Eye (tissue), 1 donor: ENCODE measurements at regions not wholly inside any gene's neighbourhood (a gene's known extent, or its start where the extent isn't known, plus 50 kb on each side); places are given as distances from the start of the nearest gene placed in this dataset.
"Not testable (repeated sequence)": the region's sequence is repeated elsewhere in the genome, so short reads cannot be mapped to it uniquely, and the experiment has no call there.

ENCODE experiments used
- DNase-seq: peaks from one replicate; pipeline ENCODE4 v3.0.0-alpha.2; 2015

DNA sequence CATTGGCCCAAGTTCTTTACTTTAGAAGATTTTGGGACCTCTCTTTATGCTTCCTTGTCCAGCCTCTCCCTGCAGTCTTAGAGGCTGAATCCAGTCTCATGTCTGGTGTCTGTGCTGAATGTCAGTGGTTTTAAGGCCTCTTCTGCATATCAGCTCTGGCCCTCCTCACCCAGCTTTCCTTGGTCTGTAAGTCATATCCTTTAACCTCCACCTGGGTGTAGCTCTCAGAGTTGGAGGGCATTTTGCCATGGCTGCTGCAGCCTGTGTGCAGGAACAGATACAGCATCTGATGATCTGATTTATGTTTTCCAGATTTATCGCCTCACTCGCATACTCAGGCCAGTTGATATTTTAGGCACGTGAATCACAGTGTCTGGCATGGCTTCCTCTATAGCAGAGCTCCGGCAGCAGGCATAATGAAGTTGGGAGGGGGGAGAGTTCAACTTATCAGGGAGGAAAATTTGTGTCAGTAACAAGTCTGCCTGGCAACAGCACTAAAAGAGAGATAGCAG, 335.0 kb downstream of the PCNX1 start:
- no peak for DNase-seq

DNA sequence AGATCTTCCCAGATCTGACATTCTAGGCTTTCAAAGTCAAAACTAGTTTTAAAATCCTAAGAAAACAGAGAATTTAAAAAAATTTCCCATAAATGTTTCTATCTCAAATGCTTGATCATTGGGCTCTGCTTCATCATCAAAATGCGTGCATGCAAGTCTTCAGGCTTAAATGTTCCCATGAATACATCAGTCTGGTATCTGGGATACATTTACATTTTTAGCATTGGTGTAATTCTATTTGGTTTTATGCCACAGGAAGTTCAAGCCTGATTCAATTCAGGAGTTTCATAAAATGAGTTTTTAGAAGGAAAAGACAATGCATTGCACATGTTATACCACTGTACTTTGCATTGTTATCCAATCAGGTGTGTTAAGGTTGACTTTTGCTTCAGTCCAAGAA, 336.4 kb downstream of the PCNX1 start:
- no peak for DNase-seq

DNA sequence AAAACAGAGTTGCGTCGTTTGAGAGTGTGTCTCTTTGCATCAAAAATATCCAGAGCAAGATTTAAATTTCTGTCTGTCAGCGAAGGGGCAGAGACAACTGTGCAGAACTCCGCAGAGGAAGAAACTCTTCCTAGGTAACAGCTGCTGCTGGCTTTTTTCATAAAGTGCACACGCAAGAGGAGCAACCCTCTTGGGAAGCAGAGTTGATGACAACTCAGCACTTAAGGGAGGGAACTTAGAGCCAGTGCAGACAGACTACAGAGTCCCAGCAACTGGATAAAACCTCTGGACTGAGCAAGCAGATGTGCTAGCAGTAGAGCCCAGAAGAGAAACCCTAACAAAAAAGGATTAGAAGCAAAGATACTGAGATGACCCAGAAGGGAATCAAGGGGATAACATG, 337.1 kb downstream of the PCNX1 start:
- no peak for DNase-seq

DNA sequence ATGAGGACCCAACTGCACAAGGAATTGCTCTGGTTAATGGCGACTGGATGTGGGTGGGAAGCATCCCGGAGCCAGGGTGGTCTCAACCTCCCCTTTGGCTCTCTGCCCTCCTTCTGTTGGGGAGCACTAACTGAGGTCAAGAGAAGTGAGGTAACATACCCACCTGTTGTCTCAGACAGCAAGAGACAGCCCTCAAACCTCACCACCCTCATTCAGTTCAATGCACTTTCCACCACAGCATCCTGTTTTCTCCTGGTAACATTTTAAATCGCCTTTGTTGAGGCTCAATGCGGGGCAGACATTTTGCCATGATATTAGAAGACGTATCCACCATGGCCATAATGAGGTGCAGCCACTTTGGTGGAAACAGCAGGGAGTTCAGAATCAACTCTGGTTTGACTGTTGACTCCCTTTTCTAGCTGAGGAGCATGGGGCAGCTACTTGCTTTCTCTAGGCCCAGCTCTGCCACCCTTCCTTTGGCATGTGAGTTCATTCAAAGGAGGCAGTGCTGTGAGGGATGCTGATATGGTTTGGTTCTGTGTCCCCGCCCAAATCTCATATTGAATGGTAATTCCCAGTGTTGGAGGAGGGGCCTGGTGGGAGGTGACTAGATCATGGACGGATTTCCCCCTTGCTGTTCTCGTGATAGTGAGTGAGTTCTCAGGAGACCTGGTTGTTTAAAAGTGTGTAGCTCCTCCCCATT, 338.6 kb downstream of the PCNX1 start:
- DNase-seq = no peak

DNA sequence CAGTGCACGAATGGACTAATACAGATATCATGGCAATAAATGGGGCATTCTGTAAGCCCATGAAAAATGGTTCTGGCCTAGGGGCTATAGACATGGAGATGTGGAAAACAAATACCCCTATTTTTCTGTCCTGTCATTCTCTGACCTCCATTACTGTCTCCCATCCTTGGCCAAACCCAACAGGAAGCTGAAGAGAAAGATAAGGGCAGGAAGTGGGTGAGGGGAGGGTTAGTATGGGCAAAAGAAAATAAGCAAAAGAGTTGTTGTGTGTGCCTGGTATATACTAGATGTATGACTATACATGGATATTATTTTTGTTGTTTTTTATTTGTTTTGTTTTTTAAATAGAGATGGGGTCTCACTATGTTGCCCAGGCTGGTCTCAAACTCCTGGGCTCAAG, 339.3 kb downstream of the PCNX1 start:
- DNase-seq = no peak

DNA sequence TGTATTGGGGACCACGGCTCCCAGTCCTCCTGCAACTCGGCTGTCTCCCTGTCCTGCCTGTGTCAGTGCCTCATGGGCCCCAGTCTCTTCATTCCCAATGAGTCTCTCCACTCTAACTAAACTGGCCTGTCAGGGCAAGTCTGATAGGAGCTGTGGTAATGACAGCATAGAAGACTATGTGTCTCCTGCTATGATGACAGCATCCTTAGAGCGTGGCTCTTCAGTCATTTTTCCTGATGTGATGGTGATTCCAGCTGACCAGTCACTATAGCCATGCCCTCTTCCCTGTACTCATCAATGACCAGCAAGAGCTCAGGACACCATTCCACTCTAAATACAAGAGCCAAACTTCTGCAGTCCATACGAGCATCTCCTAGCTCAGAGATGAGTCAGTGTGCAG, 339.8 kb downstream of the PCNX1 start:
- DNase-seq = no peak

DNA sequence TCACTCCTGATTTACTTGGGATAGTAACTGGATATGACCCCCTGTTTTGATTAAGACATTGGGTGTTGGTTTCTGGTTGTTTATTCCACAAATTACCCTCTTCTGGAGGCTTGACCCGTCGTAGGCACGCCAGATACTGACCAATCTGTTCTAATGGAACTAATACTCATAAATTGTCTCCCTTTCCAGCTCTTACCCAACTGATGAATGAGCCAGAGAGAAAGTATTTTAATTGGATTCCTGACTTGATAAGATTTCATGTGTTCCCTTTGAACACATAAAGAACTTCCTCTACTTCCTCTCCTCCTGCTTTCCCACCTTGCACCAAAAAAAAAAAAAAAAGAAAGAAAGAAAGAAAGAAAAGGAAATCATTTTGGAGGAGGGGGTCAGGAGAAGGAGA, 340.9 kb downstream of the PCNX1 start:
- no peak for DNase-seq

DNA sequence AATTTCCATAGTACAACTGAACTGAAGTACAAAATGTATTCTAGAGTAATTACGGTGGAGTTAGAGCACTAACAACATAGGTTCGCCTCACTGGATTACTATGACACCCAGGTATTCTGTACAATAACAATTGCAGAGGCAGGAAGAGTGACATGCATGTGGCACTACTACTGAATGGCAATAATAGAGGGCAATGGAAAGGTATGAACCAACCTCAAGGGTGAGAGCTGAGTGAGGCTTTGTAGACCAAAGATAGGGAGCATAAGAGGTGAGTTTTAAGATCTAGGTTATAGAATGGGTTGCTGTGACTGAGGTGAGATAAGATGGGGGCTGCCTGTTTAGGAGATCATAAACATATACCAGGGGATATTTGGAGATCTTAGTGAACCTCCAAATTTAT, 343.1 kb downstream of the PCNX1 start:
- no peak for DNase-seq

DNA sequence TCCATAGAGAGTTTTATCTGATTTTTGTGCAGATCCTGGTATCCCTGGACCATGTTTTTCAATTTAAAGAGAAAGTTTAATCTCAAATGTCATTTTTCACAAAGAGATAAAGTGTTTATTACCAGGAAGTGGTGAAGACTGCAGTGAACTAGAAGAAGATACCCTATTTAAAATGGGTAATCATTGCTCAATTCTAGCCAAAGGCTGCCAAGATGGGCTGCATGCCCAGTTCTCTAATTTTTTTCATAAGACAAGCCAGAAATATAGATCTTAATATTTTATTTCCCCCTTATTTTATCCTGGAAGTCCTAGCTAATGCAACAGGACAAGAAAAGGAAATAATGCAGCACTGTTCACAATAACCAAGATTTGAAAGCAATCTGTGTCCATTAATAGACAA, 343.5 kb downstream of the PCNX1 start:
- DNase-seq = no peak

DNA sequence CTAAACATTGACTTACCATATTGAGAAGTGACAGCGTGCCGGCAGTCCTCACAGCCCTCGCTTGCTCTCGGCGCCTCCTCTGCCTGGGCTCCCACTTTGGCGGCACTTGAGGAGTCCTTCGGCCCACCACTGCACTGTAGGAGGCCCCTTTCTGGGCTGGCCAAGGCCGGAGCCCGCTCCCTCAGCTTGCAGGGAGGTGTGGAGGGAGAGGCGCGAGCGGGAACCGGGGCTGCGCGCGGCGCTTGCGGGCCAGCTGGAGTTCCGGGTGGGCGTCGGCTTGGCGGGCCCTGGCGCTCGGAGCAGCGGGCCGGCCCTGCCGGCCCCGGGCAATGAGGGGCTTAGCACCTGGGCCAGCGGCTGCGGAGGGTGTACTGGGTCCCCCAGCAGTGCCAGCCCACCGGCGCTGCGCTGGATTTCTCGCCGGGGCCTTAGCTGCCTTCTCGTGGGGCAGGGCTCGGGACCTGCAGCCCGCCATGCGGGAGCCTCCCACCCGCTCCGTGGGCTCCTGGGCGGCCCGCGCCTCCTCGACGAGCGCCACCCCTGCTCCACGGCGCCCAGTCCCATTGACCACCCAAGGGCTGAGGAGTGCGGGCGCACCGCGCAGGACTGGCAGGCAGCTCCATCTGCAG, 346.9 kb downstream of the PCNX1 start:
- not testable (repeated sequence) for DNase-seq

DNA sequence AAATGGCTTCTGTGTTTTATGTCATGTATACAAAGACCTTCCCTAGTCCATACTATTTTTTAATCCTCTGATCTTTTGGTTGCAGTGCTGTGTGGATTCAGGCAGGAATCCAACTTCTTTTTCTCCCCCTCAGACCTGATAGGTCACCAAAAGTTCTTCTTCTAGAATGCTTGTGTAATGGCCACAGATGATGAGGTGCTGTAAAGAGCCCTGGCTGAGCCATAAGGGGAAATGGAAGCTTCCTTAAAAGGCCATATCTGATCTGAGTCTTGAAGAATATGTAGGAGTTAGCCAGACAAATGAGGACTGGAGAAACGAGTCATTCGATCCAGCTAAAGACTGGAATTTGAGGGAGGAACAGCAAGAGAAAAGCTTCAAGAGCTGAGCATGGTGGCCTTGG, 353.9 kb downstream of the PCNX1 start:
- DNase-seq = no peak

DNA sequence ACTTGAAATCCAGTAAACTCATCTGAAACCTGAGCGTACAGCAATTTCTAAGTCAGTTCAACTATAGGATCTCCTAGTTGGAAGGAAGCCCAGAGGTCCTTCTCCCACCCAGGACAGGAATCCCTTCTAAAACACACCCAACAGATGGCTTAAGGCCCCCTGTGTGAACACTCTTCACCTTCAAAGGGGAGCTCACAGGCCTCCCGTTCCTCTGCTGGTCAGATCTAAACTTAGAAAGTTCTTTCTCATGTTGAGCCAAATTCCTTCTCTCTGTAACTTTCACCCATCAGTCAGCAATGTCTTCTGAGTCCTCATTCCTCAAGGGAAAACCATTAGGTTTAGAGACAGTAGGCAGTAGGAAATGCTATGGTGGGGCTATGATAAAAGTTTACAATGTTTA, 355.2 kb downstream of the PCNX1 start:
- DNase-seq = no peak

DNA sequence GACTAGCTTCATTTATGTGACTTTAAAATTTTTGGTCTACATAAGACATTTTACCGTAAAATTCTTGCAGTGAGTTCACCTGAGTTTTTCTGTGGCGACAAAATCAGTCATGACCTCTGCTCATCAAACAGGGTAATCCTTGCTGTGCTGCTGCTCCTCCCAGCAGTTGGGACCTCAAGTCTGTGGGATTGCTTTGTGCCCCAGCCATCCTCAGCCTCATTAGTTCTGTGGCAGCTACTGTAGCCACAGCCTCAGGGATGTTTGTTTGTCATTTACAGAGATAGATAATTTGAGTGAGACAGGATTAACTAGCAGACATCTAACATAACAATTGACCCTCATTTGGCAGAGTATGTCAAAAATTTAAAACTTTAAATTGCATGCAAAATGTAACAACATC, 357.0 kb downstream of the PCNX1 start:
- DNase-seq = no peak

DNA sequence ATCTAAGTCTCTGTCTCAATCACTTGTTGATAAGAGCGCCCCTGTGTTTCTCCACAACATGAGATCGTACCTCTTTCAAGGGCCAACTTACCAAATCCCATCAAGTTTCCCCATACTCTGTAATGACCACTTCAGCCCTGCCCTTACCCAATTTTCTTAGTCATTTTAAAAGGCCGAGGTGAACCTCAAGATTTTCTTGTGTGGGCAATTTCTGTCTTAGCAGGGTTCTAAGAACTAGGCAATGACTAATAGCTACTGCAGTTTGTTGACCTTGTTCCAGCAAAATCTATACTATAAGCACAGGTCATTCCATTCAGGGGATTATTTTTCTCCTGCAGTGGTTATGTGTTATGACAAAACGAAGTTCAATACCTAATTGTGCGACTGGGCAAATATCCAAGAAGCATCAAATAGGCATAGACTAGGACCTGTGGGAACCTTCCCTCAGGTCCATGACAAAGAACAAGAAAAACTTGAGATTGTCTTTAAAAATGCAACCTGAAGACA, 359.8 kb downstream of the PCNX1 start:
- no peak for DNase-seq

DNA sequence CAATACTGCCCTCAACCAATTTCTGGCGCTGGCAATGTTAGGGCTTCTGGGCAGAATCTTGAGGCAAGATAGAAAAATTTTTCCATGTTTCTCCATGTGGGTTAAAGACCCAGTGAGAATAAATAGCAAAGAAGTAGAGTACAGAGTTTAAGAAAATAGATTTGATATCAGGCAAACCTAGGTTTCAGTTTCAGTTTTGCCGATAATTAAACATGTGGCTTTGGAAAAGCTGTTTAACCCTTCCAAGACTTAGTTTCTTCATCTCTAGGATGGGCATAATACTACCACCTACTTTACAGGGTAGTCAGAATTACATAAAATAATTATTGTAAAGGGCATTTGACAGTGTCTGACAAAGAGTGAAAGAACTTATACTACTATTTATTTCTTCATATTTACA, 360.4 kb downstream of the PCNX1 start:
- no peak for DNase-seq

DNA sequence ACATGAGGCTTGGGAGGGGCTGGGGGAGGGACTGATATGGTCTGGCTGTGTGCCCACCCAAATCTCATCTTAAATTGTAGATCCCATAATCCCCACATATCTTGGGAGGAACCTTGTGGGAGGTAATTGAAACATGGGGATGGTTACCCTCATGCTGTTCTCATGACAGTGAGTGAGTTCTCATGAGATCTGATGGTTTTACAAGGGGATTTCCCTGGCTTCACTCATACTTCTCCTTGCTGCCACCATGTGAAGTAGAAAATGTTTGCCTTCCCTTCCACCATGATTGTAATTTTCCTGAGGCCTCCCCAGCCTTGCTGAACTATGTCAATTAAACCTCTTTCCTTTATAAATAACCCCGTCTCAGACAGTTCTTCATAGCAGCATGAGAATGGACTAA, 362.9 kb downstream of the PCNX1 start:
- no peak for DNase-seq

DNA sequence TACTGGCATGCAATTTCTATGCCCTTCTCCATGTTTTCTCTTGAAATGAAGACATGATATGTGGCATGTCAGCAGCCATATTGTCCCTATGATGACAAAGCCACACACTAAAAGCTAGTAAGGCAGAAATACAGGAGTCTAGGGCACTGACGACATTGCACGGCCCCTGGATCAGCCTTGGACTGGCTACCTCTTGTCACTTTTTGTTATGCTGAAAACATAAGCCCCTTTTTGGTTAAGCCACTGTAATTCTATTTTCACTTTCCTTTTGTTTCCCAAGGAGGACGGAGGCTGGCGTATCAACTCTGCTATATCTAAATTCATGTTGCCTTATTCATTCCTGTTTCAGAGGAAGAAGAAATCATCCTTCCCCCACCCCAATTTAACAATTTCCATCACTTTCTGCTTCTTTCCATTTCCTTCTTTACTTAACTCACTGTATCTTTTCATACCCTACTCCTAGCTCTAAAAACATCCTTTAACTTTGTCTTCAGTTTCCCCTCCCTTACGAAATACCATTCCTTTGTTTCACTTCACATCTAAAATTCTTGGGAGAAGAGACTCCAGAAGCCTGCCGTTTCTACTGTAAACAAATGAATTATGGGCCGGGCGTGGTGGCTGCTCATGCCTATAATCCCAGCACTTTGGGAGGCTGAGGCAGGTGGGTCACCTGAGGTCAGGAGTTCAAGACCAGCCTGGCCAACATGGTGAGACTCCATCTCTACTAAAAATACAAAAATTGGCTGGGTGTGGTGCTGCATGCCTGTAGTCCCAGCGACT, 364.1 kb downstream of the PCNX1 start:
- no peak for DNase-seq

DNA sequence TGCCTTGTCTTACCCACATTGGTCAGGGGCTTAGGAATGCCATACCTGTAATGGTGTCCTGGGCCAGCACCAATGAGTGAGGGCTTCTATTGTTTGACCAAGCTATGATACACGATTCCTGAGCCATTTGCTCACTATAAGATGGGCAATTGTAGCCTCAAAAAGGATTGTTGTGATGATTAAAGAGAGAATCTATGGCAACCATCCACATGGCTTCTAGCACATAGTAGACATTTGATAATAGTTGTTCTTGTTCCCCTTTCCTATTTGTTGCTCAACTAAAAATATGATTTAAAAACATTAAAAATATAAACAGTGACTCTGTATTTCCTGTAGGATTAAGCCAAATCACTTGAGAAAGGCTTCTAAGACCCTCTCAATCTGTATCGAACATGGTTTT, 366.1 kb downstream of the PCNX1 start:
- DNase-seq = no peak

DNA sequence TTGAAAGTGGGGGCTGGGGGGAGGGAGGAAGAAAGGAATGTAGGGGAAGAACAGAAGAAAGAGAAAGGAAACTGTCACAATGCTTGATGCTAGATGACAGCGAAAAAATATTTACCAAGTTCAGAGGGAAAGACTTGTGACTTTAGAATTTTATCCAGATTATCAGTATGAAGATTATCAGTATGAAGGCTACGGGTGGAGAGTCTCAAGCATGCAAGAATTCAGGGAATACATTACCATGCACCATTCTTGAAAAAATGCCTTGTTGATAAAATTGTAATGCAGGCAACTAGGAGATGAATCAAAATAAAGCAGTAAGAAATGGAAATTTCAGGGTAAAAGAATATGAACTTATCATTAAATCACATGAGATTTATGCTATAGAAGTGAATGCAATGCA, 376.8 kb downstream of the PCNX1 start:
- no peak for DNase-seq

DNA sequence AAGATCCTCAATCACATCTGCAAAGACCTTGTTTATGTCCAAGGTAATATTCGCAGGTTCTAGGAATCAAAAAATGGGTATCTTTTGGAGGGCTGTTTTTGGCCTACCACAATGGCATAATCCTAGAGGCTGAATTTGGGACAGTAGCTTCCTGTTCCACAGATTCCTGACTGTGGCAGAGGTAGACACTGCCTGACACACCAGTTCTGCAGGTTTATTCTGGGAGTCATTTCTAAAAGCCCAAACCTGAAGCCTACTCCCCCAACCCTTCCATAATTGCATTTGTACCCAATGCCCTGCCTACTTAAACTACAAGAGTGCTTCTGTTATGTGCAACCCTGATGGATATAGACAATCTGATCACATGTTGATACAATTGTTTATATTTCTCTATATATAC, 378.9 kb downstream of the PCNX1 start:
- DNase-seq = no peak

DNA sequence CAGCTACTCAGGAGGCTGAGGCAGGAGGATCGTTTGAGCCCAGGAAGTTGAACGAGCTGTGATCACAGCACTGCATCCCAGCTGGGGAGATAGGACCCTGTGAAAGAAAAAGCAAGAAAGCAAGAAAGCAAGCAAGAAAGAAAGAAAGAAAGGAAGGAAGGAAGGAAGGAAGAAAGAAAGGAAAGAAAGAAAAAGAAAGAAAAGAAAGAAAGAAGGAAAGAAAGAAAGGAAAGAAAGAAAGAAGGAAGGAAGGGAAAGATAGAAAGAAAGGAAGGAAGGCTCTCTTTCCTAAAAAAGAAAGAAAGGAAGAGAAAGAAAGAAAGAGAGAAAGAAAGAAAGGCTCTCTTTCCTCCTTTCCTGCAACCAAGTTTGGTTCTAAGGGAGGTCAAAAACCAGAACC, 380.3 kb downstream of the PCNX1 start:
- no peak for DNase-seq

DNA sequence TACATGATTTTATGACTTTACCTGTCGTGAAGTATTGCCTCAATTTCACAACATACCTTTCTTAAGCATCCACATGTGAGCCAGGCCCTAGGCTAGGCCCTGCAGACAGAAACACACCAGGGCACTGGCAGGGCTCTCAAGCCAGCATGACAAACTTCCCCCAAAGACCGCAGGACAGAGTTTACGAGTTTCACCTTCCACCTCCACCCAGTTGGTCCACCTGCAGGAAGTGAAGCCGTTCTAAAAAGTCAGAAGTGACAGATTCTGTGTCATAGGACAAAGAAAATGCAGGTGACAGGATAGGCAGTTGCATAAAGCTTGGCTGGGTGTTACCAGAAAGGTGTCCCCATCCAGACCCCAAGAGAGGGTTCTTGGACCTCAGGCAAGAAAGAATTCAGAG, 382.3 kb downstream of the PCNX1 start:
- no peak for DNase-seq

DNA sequence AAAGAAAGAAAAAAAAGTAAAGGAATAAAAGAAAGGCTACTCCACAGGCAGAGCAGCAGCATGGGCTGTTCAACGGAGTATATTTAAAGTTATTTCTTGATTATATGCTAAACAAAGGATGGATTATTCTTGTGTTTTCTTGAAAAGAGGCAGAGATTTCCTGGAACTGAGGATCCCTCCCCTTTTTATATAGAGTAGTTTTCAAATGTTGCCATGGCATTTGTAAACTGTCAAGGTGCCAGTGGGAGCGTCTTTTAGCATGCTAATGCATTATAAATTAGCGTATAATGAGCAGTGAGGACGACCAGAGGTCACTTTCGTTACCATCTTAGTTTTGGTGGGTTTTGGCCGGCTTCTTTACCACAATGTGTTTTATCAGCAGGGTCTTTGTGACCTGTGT, 383.0 kb downstream of the PCNX1 start:
- no peak for DNase-seq

DNA sequence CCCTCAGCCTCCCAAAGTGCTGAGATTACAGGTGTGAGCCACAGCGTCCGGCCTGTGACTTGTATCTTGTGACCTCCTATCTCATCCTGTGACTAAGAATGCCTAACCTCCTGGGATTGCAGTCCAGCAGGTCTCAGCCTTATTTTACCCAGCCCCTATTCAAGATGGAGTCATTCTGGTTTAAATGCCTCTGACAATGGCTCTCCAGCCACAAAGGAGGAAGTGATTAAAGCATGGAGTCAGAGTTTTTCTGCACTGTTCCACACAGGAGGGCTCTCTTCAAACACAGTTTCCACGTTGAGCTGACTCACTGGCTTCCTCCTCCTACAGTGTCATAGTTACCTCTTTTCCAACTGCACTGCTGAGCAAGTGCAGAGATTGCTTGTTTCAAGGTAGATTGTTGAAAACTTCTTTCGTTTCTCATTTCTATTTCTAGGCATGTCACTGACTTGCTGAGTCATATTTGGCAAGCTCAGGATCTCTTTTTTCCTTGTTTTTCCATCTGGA, 383.8 kb downstream of the PCNX1 start:
- peak; percentile 3 for DNase-seq
